Endothelial cell of umbilical vein (primary cell): ENCODE measurements at regions not wholly inside any gene's neighbourhood (a gene's known extent, or its start where the extent isn't known, plus 50 kb on each side); places are given as distances from the start of the nearest gene placed in this dataset.

Source experiments
- CTCF ChIP-seq, 2 donors: IDR thresholded peaks; 1 replicate in 1 of 2; 2 replicates in 1 of 2; pipeline ENCODE4 v1.5.1; 2011; ENCODE audit warnings: low read length in 2 of 2, mild to moderate bottlenecking in 2 of 2, moderate library complexity in 2 of 2, control low read depth in 1 of 2, inconsistent platforms in 1 of 2, low read depth in 1 of 2; ENCODE audit not compliant: insufficient read depth in 1 of 2; ENCODE audit errors: extremely low read depth in 1 of 2
- EZH2 ChIP-seq: IDR thresholded peaks from 2 replicates; pipeline ENCODE4 v1.6.1; 2012; ENCODE audit warnings: borderline replicate concordance, low read depth, mild to moderate bottlenecking, moderate library complexity, low read length, inconsistent platforms; ENCODE audit not compliant: severe bottlenecking
- FOS ChIP-seq: IDR thresholded peaks from 2 replicates; pipeline ENCODE4 v1.6.1; 2011; ENCODE audit warnings: mild to moderate bottlenecking, low read length, moderate library complexity, borderline replicate concordance; ENCODE audit not compliant: insufficient read depth
- GATA2 ChIP-seq: IDR thresholded peaks from 2 replicates; pipeline ENCODE4 v1.7.0; 2011; ENCODE audit warnings: low read depth, mild to moderate bottlenecking, moderate library complexity, mixed read lengths, low read length; ENCODE audit not compliant: insufficient read length, insufficient read depth
- JUN ChIP-seq: IDR thresholded peaks from 2 replicates; pipeline ENCODE4 v1.6.1; 2011; ENCODE audit warnings: borderline replicate concordance, low read depth; ENCODE audit not compliant: insufficient read length, insufficient read depth
- MYC ChIP-seq: IDR thresholded peaks from one replicate; pipeline ENCODE4 v1.6.1; 2011; ENCODE audit warnings: mild to moderate bottlenecking, low read depth, low read length
- POLR2A ChIP-seq: IDR thresholded peaks from 2 replicates; pipeline ENCODE4 v1.6.1; 2012; ENCODE audit warnings: low read depth, mild to moderate bottlenecking, control low read depth, low read length
- POLR2AphosphoS5 ChIP-seq: IDR thresholded peaks from 2 replicates; pipeline ENCODE4 v1.6.1; 2012; ENCODE audit warnings: low read depth, mild to moderate bottlenecking, control low read depth, low read length, moderate library complexity; ENCODE audit not compliant: insufficient read depth
- TF ChIP-seq, protein P1 (sequence below): IDR thresholded peaks from 2 replicates; pipeline ENCODE4 v1.6.1; 2011; ENCODE audit not compliant: insufficient read depth, insufficient read length

- no peak for TF ChIP-seq CTCF (IDR thresholded peaks at IDR 0.05; ENCODE audit: extremely low read depth in 1 of 2, insufficient read depth in 1 of 2, low read depth in 1 of 2, low read length in 2 of 2)
- no peak for TF ChIP-seq FOS
- TF ChIP-seq POLR2A = no peak
- no peak for TF ChIP-seq MYC
- TF ChIP-seq, protein P1, sequence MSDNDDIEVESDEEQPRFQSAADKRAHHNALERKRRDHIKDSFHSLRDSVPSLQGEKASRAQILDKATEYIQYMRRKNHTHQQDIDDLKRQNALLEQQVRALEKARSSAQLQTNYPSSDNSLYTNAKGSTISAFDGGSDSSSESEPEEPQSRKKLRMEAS = no peak
- TF ChIP-seq JUN = no peak
- TF ChIP-seq EZH2 = no peak
- no peak for TF ChIP-seq GATA2
- TF ChIP-seq POLR2AphosphoS5 = no peak
Observed at GRCh38 chr22:23411739-23412138, 168.4 kb downstream of the IGLL1 start.
